Endothelial cell of umbilical vein (primary cell): ENCODE measurements at regions not wholly inside any gene's neighbourhood (a gene's known extent, or its start where the extent isn't known, plus 50 kb on each side); places are given as distances from the start of the nearest gene placed in this dataset.

ENCODE experiments used
- EZH2 ChIP-seq: IDR thresholded peaks from 2 replicates; pipeline ENCODE4 v1.6.1; 2012; ENCODE audit warnings: borderline replicate concordance, low read depth, mild to moderate bottlenecking, moderate library complexity, low read length, inconsistent platforms; ENCODE audit not compliant: severe bottlenecking
- POLR2A ChIP-seq: IDR thresholded peaks from 2 replicates; pipeline ENCODE4 v1.6.1; 2012; ENCODE audit warnings: low read depth, mild to moderate bottlenecking, control low read depth, low read length
- TF ChIP-seq, protein P1 (sequence below), 2 donors: IDR thresholded peaks; 1 replicate in 1 of 2; 2 replicates in 1 of 2; pipeline ENCODE4 v1.5.1; 2011; ENCODE audit warnings: low read length in 2 of 2, mild to moderate bottlenecking in 2 of 2, moderate library complexity in 2 of 2, control low read depth in 1 of 2, inconsistent platforms in 1 of 2, low read depth in 1 of 2; ENCODE audit not compliant: insufficient read depth in 1 of 2; ENCODE audit errors: extremely low read depth in 1 of 2

DNA sequence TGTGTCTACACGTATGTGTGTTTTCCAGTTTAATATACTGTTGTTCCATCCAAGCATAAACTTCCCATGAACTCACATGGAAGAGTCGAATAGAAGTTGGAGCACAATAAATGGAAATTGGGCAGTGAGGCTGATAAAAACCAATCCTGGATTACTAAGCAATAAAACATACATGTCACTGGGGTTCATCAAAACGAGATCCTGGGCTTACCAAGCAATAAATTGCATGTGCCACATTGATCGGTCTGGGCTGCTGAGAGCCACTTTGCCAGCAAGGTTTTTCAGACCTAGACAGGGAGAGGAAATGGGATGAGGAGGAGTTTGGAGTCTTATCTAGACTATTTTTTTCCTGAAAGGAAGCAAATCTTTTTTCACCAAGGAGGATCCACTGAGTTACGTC, 322.3 kb upstream of the C16orf82 start:
- no peak for TF ChIP-seq EZH2
- TF ChIP-seq, protein P1, sequence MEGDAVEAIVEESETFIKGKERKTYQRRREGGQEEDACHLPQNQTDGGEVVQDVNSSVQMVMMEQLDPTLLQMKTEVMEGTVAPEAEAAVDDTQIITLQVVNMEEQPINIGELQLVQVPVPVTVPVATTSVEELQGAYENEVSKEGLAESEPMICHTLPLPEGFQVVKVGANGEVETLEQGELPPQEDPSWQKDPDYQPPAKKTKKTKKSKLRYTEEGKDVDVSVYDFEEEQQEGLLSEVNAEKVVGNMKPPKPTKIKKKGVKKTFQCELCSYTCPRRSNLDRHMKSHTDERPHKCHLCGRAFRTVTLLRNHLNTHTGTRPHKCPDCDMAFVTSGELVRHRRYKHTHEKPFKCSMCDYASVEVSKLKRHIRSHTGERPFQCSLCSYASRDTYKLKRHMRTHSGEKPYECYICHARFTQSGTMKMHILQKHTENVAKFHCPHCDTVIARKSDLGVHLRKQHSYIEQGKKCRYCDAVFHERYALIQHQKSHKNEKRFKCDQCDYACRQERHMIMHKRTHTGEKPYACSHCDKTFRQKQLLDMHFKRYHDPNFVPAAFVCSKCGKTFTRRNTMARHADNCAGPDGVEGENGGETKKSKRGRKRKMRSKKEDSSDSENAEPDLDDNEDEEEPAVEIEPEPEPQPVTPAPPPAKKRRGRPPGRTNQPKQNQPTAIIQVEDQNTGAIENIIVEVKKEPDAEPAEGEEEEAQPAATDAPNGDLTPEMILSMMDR (IDR thresholded peaks at IDR 0.05; ENCODE audit: extremely low read depth in 1 of 2, insufficient read depth in 1 of 2, low read depth in 1 of 2, low read length in 2 of 2): no peak
- no peak for TF ChIP-seq POLR2A
